ENCODE measurements at regions not wholly inside any gene's neighbourhood (a gene's known extent, or its start where the extent isn't known, plus 50 kb on each side); places are given as distances from the start of the nearest gene placed in this dataset.

GRCh38 chr2:57563015-57563414 lies 483.6 kb upstream of the VRK2 start:
- intact Hi-C loops (cut with micrococcal nuclease) = no loop called here
- H3K9me2 ChIP-seq (replicated peaks; ENCODE audit: low read length) = no peaks in the 10 kb centered on the region
- H3K4me1 ChIP-seq (ENCODE audit: insufficient read depth, low read length) = no peaks in the 10 kb centered on the region
- H3K27me3 ChIP-seq (ENCODE audit: low read length) = peaks cover 14% of the 10 kb centered on the region
- ATAC-seq (no peak), DNase-seq (no peak)
- ChIA-PET CTCF (no interaction called here), POLR2A (ENCODE audit: unreplicated experiment) (interaction anchor here (0.7 kb wide), 1 partner anchor 385 kb away, joined by 4 read pairs; no protein-coding TSS in a partner anchor)
- TF ChIP-seq CTCF (conservative IDR thresholded peaks at IDR 0.05; ENCODE audit: low read depth, low read length) = no peak
- no peak for TF ChIP-seq EZH2phosphoT487 (IDR thresholded peaks at IDR 0.05; ENCODE audit: borderline replicate concordance, low read length)
- no peak for TF ChIP-seq EZH2 (IDR thresholded peaks at IDR 0.05; ENCODE audit: low read length, unreplicated experiment)
- H3K9me3 ChIP-seq (ENCODE audit: low read length) = no peaks in the 10 kb centered on the region
- H2AFZ ChIP-seq (ENCODE audit: low read length) = no peak overlapping the region
- no peaks in the 10 kb centered on the region for H3K79me2 ChIP-seq (ENCODE audit: low read length)
- H3K4me3 ChIP-seq (ENCODE audit: low read length) = no peak overlapping the region
- no peak overlapping the region for H3K27ac ChIP-seq (ENCODE audit: low read length)
- H3K4me2 ChIP-seq (ENCODE audit: low read length) = no peak overlapping the region
- H4K20me1 ChIP-seq (ENCODE audit: low read length) = no peaks in the 10 kb centered on the region
- H3K9ac ChIP-seq (ENCODE audit: low read length) = no peak overlapping the region
- H3F3A ChIP-seq (ENCODE audit: low read length, unreplicated experiment) = no peaks in the 10 kb centered on the region
- no peaks in the 10 kb centered on the region for H3K36me3 ChIP-seq (ENCODE audit: low read depth, low read length)
- BruUV-seq (replicated peaks) = no TSS peak

GRCh38 chr2:57567245-57567644 lies 479.4 kb upstream of the VRK2 start:
- Histone ChIP-seq H3K27me3 (ENCODE audit: low read length) (peaks cover 29% of the 10 kb centered on the region), H3F3A (ENCODE audit: low read length, unreplicated experiment) (no peaks in the 10 kb centered on the region), H3K4me3 (ENCODE audit: low read length) (no peak overlapping the region), H3K9me3 (ENCODE audit: low read length) (no peaks in the 10 kb centered on the region), H3K4me2 (ENCODE audit: low read length) (no peak overlapping the region), H3K36me3 (ENCODE audit: low read depth, low read length) (no peaks in the 10 kb centered on the region), H2AFZ (ENCODE audit: low read length) (no peak overlapping the region), H3K9me2 (replicated peaks; ENCODE audit: low read length) (no peaks in the 10 kb centered on the region), H3K4me1 (ENCODE audit: insufficient read depth, low read length) (no peaks in the 10 kb centered on the region), H4K20me1 (ENCODE audit: low read length) (no peaks in the 10 kb centered on the region), H3K9ac (ENCODE audit: low read length) (no peak overlapping the region), H3K79me2 (ENCODE audit: low read length) (no peaks in the 10 kb centered on the region), H3K27ac (ENCODE audit: low read length) (no peak overlapping the region)
- DNase-seq (no peak), ATAC-seq (no peak)
- intact Hi-C loops (cut with micrococcal nuclease) = no loop called here
- no TSS peak for BruUV-seq (replicated peaks)
- POLR2A ChIA-PET (ENCODE audit: unreplicated experiment) = no interaction called here
- no peak for TF ChIP-seq EZH2 (IDR thresholded peaks at IDR 0.05; ENCODE audit: low read length, unreplicated experiment)
- TF ChIP-seq EZH2phosphoT487 (IDR thresholded peaks at IDR 0.05; ENCODE audit: borderline replicate concordance, low read length) = no peak
- TF ChIP-seq CTCF (conservative IDR thresholded peaks at IDR 0.05; ENCODE audit: low read depth, low read length) = no peak
- CTCF ChIA-PET = no interaction called here

GRCh38 chr2:57569396-57569795 lies 477.2 kb upstream of the VRK2 start:
- Histone ChIP-seq H3K4me1 (ENCODE audit: insufficient read depth, low read length) (no peaks in the 10 kb centered on the region), H4K20me1 (ENCODE audit: low read length) (no peaks in the 10 kb centered on the region), H3F3A (ENCODE audit: low read length, unreplicated experiment) (no peaks in the 10 kb centered on the region), H2AFZ (ENCODE audit: low read length) (no peak overlapping the region), H3K9me2 (replicated peaks; ENCODE audit: low read length) (no peaks in the 10 kb centered on the region), H3K27ac (ENCODE audit: low read length) (no peak overlapping the region), H3K79me2 (ENCODE audit: low read length) (no peaks in the 10 kb centered on the region), H3K4me3 (ENCODE audit: low read length) (no peak overlapping the region), H3K9ac (ENCODE audit: low read length) (no peak overlapping the region), H3K9me3 (ENCODE audit: low read length) (no peaks in the 10 kb centered on the region), H3K4me2 (ENCODE audit: low read length) (no peak overlapping the region), H3K27me3 (ENCODE audit: low read length) (peaks cover 38% of the 10 kb centered on the region), H3K36me3 (ENCODE audit: low read depth, low read length) (no peaks in the 10 kb centered on the region)
- no peak for DNase-seq
- TF ChIP-seq EZH2phosphoT487 (IDR thresholded peaks at IDR 0.05; ENCODE audit: borderline replicate concordance, low read length) (no peak), CTCF (conservative IDR thresholded peaks at IDR 0.05; ENCODE audit: low read depth, low read length) (no peak), EZH2 (IDR thresholded peaks at IDR 0.05; ENCODE audit: low read length, unreplicated experiment) (no peak)
- no peak for ATAC-seq
- ChIA-PET POLR2A (ENCODE audit: unreplicated experiment) (interaction anchor here (0.5 kb wide), 1 partner anchor 674 kb away, joined by 3 read pairs; no protein-coding TSS in a partner anchor), CTCF (no interaction called here)
- BruUV-seq (replicated peaks) = no TSS peak
- intact Hi-C loops (cut with micrococcal nuclease) = no loop called here
